Spleen (tissue), 11 donors: ENCODE measurements at regions not wholly inside any gene's neighbourhood (a gene's known extent, or its start where the extent isn't known, plus 50 kb on each side); places are given as distances from the start of the nearest gene placed in this dataset.

Experiments
- DNase-seq: peaks from one replicate; pipeline ENCODE4 v3.0.0-alpha.2; 2020
- H3K27ac ChIP-seq, 8 donors: fragments of 200-600 bp; sonication (generic) in 7 of 8; 1 replicate in 4 of 8; 2 replicates in 4 of 8; pipeline versions ENCODE4 v1.5.0 to v1.8.0; 2016 to 2021; ENCODE audit warnings: inconsistent platforms in 4 of 8, mild to moderate bottlenecking in 4 of 8, moderate library complexity in 1 of 8
- H3K27me3 ChIP-seq, 7 donors: fragments of 200-600 bp; sonication (generic) in 6 of 7; replicated peaks in 1 of 7; 1 replicate in 4 of 7; 2 replicates in 3 of 7; pipeline versions ENCODE4 v1.5.0 to v1.8.0; 2016 to 2021; ENCODE audit warnings: inconsistent platforms in 3 of 7, mild to moderate bottlenecking in 1 of 7
- H3K36me3 ChIP-seq, 6 donors: fragments of 200-600 bp; sonication (generic) in 5 of 6; 1 replicate in 4 of 6; 2 replicates in 2 of 6; pipeline versions ENCODE4 v1.5.0 to v1.8.0; 2016 to 2021; ENCODE audit warnings: inconsistent platforms in 2 of 6
- H3K4me1 ChIP-seq, 6 donors: fragments of 200-600 bp; sonication (generic) in 5 of 6; 1 replicate in 3 of 6; 2 replicates in 3 of 6; pipeline versions ENCODE4 v1.5.0 to v1.8.0; 2016 to 2021; ENCODE audit warnings: inconsistent platforms in 3 of 6
- H3K4me3 ChIP-seq, 8 donors: fragments of 200-600 bp; sonication (generic) in 7 of 8; 1 replicate in 4 of 8; 2 replicates in 4 of 8; pipeline versions ENCODE4 v1.5.0 to v1.8.0; 2016 to 2021; ENCODE audit warnings: inconsistent platforms in 4 of 8, mild to moderate bottlenecking in 4 of 8, moderate library complexity in 2 of 8
- H3K9me3 ChIP-seq, 8 donors: fragments of 200-600 bp; sonication (generic) in 7 of 8; 1 replicate in 4 of 8; 2 replicates in 4 of 8; pipeline versions ENCODE4 v1.5.0 to v1.8.0; 2016 to 2021; ENCODE audit warnings: inconsistent platforms in 4 of 8
- CTCF ChIP-seq, 11 experiments: fragments of 200-600 bp in 7 of 11; fragments of 450-650 bp in 4 of 11; sonication (generic) in 4 of 11; IDR thresholded peaks in 8 of 11; conservative IDR thresholded peaks in 3 of 11; 1 replicate in 7 of 11; 2 replicates in 4 of 11; pipeline versions ENCODE4 v1.4.0 to v1.8.0; 2016 to 2021; ENCODE audit warnings: antibody characterized with exemption in 11 of 11, inconsistent platforms in 4 of 11, mild to moderate bottlenecking in 1 of 11
- POLR2A ChIP-seq, 3 donors: fragments of 450-650 bp; IDR thresholded peaks; one replicate each; pipeline ENCODE4 v1.5.1; 2017; ENCODE audit warnings: antibody characterized with exemption in 3 of 3, mild to moderate bottlenecking in 1 of 3
- POLR2AphosphoS5 ChIP-seq, 3 donors: sonication (generic); formaldehyde crosslinking; IDR thresholded peaks; one replicate each; pipeline ENCODE4 v1.5.1; 2017; ENCODE audit warnings: antibody characterized with exemption in 3 of 3
- WGBS, 5 donors: extraction: QIAGEN DNeasy Blood & Tissue Kit in 3 of 5; methylation state at CpG; one replicate each; pipeline versions ENCODE4 v1.1.5 to v1.1.7; 2013 to 2018; 5-methylcytosine and 5-hydroxymethylcytosine counted together
- intact Hi-C: fragments of 100-400 bp; cut with DNase I; formaldehyde crosslinking; loops from one replicate; pipeline ENCODE4 v1.15.0; 2023; ENCODE audit warnings: low total_unique reads
- donor health status: healthy with polysubstance abuse.
- donor health status: DM: no; HTN: no; CAD: no; lungs with moderate emphysema.
- donor health status: DM: no; HTN: no; CAD: no.
- donor health status: Bipolar disorder and iron deficiency.
- donor health status: healthy.
- donor health status: DM: no; HTN: no; CAD: no.
- donor health status: DM: yes; HTN: yes; CAD: no.

- Histone ChIP-seq H3K36me3 (no peaks in the 10 kb centered on the region), H3K4me3 (no peak overlapping the region), H3K27me3 (peaks cover 0 to 18% (median 0%) of the 10 kb centered on the region in 7 donors), H3K27ac (no peak overlapping the region), H3K9me3 (no peaks in the 10 kb centered on the region), H3K4me1 (no peaks in the 10 kb centered on the region)
- intact Hi-C loops = no loop called here
- WGBS, 5 donors = 59 to 67% (median 67%) methylated on average over 3 of the region's 3 CpGs
- TF ChIP-seq POLR2A (IDR thresholded peaks at IDR 0.05) (no peak), CTCF (IDR thresholded peaks at IDR 0.05 in 8 of 11, conservative IDR thresholded peaks at IDR 0.05 in 3 of 11) (no peak), POLR2AphosphoS5 (IDR thresholded peaks at IDR 0.05) (no peak)
- DNase-seq = no peak
These were observed 146.3 kb downstream of the TMEM132E start for GRCh38 chr17:34725725-34726124.

- DNase-seq = no peak
- WGBS, 5 donors = 56 to 79% (median 70%) methylated on average over 2 of the region's 2 CpGs
- H3K27ac ChIP-seq = no peak overlapping the region
These were observed 145.6 kb downstream of the TMEM132E start for GRCh38 chr17:34725008-34725407.

GRCh38 chr17:34723875-34724274 is 144.5 kb downstream of the TMEM132E start:
- H3K36me3 ChIP-seq = no peaks in the 10 kb centered on the region
- H3K9me3 ChIP-seq = no peaks in the 10 kb centered on the region
- no peak overlapping the region for H3K27ac ChIP-seq
- TF ChIP-seq POLR2AphosphoS5 (IDR thresholded peaks at IDR 0.05) = no peak
- H3K4me3 ChIP-seq = no peak overlapping the region
- no peak for DNase-seq
- intact Hi-C loops = no loop called here
- H3K4me1 ChIP-seq = no peaks in the 10 kb centered on the region
- 74 to 87% (median 81%) methylated on average over 9 to 10 of the region's 10 CpGs for whole genome bisulfite sequencing, 5 donors
- peaks cover 0 to 16% (median 0%) of the 10 kb centered on the region in 7 donors for H3K27me3 ChIP-seq

More at GRCh38 chr17:34725008-34725407, 145.6 kb downstream of the TMEM132E start:
- Histone ChIP-seq H3K27me3 (peaks cover 0 to 18% (median 0%) of the 10 kb centered on the region in 7 donors), H3K36me3 (no peaks in the 10 kb centered on the region), H3K9me3 (no peaks in the 10 kb centered on the region), H3K4me1 (no peaks in the 10 kb centered on the region), H3K4me3 (no peak overlapping the region)
- intact Hi-C loops = no loop called here
- TF ChIP-seq CTCF (IDR thresholded peaks at IDR 0.05 in 8 of 11, conservative IDR thresholded peaks at IDR 0.05 in 3 of 11) (no peak), POLR2A (IDR thresholded peaks at IDR 0.05) (no peak), POLR2AphosphoS5 (IDR thresholded peaks at IDR 0.05) (no peak)

GRCh38 chr17:34721326-34721725 is 141.9 kb downstream of the TMEM132E start:
- DNase-seq = no peak
- 77 to 84% (median 80%) methylated on average over 6 of the region's 6 CpGs for WGBS, 5 donors
- TF ChIP-seq POLR2A (IDR thresholded peaks at IDR 0.05) = no peak
- no peak for TF ChIP-seq POLR2AphosphoS5 (IDR thresholded peaks at IDR 0.05)
- no peak for TF ChIP-seq CTCF (IDR thresholded peaks at IDR 0.05 in 8 of 11, conservative IDR thresholded peaks at IDR 0.05 in 3 of 11)
- Histone ChIP-seq H3K27me3 (peaks cover 0 to 23% (median 0%) of the 10 kb centered on the region in 7 donors), H3K4me1 (no peaks in the 10 kb centered on the region), H3K27ac (no peak overlapping the region), H3K9me3 (no peaks in the 10 kb centered on the region), H3K36me3 (no peaks in the 10 kb centered on the region), H3K4me3 (no peak overlapping the region)
- intact Hi-C loops = no loop called here

GRCh38 chr17:34720760-34721159 is 141.4 kb downstream of the TMEM132E start:
- Histone ChIP-seq H3K4me1 (no peaks in the 10 kb centered on the region), H3K9me3 (no peaks in the 10 kb centered on the region), H3K27me3 (peaks cover 0 to 23% (median 0%) of the 10 kb centered on the region in 7 donors), H3K36me3 (no peaks in the 10 kb centered on the region), H3K27ac (no peak overlapping the region), H3K4me3 (no peak overlapping the region)
- intact Hi-C loops = no loop called here
- DNase-seq = no peak
- TF ChIP-seq POLR2A (IDR thresholded peaks at IDR 0.05) = no peak
- TF ChIP-seq POLR2AphosphoS5 (IDR thresholded peaks at IDR 0.05) = no peak
- TF ChIP-seq CTCF (IDR thresholded peaks at IDR 0.05 in 8 of 11, conservative IDR thresholded peaks at IDR 0.05 in 3 of 11) = no peak
